ENCODE measurements at regions not wholly inside any gene's neighbourhood (a gene's known extent, or its start where the extent isn't known, plus 50 kb on each side); places are given as distances from the start of the nearest gene placed in this dataset.

- TF ChIP-seq, protein P1, sequence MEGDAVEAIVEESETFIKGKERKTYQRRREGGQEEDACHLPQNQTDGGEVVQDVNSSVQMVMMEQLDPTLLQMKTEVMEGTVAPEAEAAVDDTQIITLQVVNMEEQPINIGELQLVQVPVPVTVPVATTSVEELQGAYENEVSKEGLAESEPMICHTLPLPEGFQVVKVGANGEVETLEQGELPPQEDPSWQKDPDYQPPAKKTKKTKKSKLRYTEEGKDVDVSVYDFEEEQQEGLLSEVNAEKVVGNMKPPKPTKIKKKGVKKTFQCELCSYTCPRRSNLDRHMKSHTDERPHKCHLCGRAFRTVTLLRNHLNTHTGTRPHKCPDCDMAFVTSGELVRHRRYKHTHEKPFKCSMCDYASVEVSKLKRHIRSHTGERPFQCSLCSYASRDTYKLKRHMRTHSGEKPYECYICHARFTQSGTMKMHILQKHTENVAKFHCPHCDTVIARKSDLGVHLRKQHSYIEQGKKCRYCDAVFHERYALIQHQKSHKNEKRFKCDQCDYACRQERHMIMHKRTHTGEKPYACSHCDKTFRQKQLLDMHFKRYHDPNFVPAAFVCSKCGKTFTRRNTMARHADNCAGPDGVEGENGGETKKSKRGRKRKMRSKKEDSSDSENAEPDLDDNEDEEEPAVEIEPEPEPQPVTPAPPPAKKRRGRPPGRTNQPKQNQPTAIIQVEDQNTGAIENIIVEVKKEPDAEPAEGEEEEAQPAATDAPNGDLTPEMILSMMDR (IDR thresholded peaks at IDR 0.05 in 2 of 3, conservative IDR thresholded peaks at IDR 0.05 in 1 of 3; ENCODE audit: borderline replicate concordance in 1 of 3, insufficient read depth in 1 of 3, low read depth in 2 of 3, low read length in 2 of 3) = no peak
- TF ChIP-seq RAD21 (IDR thresholded peaks at IDR 0.05; ENCODE audit: low read depth) = no peak
- TF ChIP-seq POLR2A (IDR thresholded peaks at IDR 0.05; ENCODE audit: borderline replicate concordance, extremely low read depth, insufficient read depth, insufficient read length) = no peak
- no peak for TF ChIP-seq POLR2AphosphoS5 (IDR thresholded peaks at IDR 0.05; ENCODE audit: low read depth, low read length)
- no peak for TF ChIP-seq SP1 (IDR thresholded peaks at IDR 0.05; ENCODE audit: low read depth)
- TF ChIP-seq, protein P2, sequence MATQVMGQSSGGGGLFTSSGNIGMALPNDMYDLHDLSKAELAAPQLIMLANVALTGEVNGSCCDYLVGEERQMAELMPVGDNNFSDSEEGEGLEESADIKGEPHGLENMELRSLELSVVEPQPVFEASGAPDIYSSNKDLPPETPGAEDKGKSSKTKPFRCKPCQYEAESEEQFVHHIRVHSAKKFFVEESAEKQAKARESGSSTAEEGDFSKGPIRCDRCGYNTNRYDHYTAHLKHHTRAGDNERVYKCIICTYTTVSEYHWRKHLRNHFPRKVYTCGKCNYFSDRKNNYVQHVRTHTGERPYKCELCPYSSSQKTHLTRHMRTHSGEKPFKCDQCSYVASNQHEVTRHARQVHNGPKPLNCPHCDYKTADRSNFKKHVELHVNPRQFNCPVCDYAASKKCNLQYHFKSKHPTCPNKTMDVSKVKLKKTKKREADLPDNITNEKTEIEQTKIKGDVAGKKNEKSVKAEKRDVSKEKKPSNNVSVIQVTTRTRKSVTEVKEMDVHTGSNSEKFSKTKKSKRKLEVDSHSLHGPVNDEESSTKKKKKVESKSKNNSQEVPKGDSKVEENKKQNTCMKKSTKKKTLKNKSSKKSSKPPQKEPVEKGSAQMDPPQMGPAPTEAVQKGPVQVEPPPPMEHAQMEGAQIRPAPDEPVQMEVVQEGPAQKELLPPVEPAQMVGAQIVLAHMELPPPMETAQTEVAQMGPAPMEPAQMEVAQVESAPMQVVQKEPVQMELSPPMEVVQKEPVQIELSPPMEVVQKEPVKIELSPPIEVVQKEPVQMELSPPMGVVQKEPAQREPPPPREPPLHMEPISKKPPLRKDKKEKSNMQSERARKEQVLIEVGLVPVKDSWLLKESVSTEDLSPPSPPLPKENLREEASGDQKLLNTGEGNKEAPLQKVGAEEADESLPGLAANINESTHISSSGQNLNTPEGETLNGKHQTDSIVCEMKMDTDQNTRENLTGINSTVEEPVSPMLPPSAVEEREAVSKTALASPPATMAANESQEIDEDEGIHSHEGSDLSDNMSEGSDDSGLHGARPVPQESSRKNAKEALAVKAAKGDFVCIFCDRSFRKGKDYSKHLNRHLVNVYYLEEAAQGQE (IDR thresholded peaks at IDR 0.05; ENCODE audit: low read depth) = no peak
- no peak for TF ChIP-seq EGR1 (IDR thresholded peaks at IDR 0.05; ENCODE audit: low read depth)
- TF ChIP-seq EZH2 (IDR thresholded peaks at IDR 0.05) = no peak
- TF ChIP-seq CEBPB (IDR thresholded peaks at IDR 0.05; ENCODE audit: low read depth) = no peak
- TF ChIP-seq, protein P3, sequence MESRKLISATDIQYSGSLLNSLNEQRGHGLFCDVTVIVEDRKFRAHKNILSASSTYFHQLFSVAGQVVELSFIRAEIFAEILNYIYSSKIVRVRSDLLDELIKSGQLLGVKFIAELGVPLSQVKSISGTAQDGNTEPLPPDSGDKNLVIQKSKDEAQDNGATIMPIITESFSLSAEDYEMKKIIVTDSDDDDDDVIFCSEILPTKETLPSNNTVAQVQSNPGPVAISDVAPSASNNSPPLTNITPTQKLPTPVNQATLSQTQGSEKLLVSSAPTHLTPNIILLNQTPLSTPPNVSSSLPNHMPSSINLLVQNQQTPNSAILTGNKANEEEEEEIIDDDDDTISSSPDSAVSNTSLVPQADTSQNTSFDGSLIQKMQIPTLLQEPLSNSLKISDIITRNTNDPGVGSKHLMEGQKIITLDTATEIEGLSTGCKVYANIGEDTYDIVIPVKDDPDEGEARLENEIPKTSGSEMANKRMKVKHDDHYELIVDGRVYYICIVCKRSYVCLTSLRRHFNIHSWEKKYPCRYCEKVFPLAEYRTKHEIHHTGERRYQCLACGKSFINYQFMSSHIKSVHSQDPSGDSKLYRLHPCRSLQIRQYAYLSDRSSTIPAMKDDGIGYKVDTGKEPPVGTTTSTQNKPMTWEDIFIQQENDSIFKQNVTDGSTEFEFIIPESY (IDR thresholded peaks at IDR 0.05; ENCODE audit: extremely low read depth, insufficient replicate concordance, low read length) = no peak
- no peak for TF ChIP-seq SIN3A (IDR thresholded peaks at IDR 0.05; ENCODE audit: low read depth)
- no peak for TF ChIP-seq ELF1 (IDR thresholded peaks at IDR 0.05; ENCODE audit: borderline replicate concordance, low read depth)
- TF ChIP-seq YY1 (IDR thresholded peaks at IDR 0.05; ENCODE audit: extremely low read depth, insufficient replicate concordance, low read depth, low read length) = no peak
Observed at GRCh38 chr10:94133239-94133638, 139.5 kb downstream of the PLCE1 start.
